NT2/D1 (cell line): ENCODE measurements at regions not wholly inside any gene's neighbourhood (a gene's known extent, or its start where the extent isn't known, plus 50 kb on each side); places are given as distances from the start of the nearest gene placed in this dataset.

Experiments
- SUZ12 ChIP-seq: IDR thresholded peaks from 2 replicates; pipeline ENCODE4 v1.6.1; 2011; ENCODE audit not compliant: insufficient read length, insufficient read depth; ENCODE audit errors: extremely low read depth
- YY1 ChIP-seq: IDR thresholded peaks from 2 replicates; pipeline ENCODE4 v1.6.1; 2011; ENCODE audit not compliant: insufficient read length, insufficient read depth
- ZNF274 ChIP-seq: IDR thresholded peaks from 2 replicates; pipeline ENCODE4 v1.6.1; 2011; ENCODE audit warnings: mild to moderate bottlenecking, low read depth, low read length

DNA sequence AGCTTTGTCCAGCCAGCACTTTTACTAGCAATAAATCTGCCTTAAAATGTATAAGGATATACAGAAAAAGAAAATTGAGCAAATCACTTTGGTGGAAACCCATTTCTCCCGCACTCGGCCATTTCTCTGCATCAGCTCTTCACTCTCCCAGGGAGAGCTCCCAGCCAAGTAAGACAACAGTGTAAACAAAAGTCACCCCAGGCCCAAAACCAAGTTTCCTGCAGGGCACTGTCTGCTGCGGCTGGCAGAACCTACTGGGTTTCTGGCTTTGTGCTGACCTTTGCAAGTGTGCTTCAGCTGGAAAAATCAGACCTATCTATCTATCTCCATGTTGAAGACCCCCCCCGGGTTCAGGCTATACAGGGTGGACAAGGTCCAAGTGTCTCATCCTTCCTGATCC is 476.7 kb upstream of the CAMK1G start:
- no peak for TF ChIP-seq SUZ12
- no peak for TF ChIP-seq ZNF274
- TF ChIP-seq YY1 = no peak
